GM13976 (cell line): ENCODE measurements at regions not wholly inside any gene's neighbourhood (a gene's known extent, or its start where the extent isn't known, plus 50 kb on each side); places are given as distances from the start of the nearest gene placed in this dataset.

Experiments used
- DNase-seq: peaks from one replicate; pipeline ENCODE4 v3.0.0; 2012; ENCODE audit warnings: low spot score
- in situ Hi-C: fragments of 300-500 bp; cut with MboI; formaldehyde crosslinking; loops from one replicate; pipeline ENCODE4 v1.12.0; 2022; ENCODE audit warnings: low sequenced_read_pairs, mixed read lengths, inconsistent platforms; ENCODE audit not compliant: unreplicated experiment
- TF ChIP-seq, protein P1 (sequence below): IDR thresholded peaks from 2 replicates; pipeline ENCODE4 v1.5.1; 2012; ENCODE audit warnings: borderline replicate concordance, mild to moderate bottlenecking; ENCODE audit not compliant: insufficient read depth; ENCODE audit errors: extremely low read depth, missing control alignments, control extremely low read depth

GRCh38 chr6:71420693-71421328 is 132.2 kb downstream of the OGFRL1 start:
- TF ChIP-seq, protein P1, sequence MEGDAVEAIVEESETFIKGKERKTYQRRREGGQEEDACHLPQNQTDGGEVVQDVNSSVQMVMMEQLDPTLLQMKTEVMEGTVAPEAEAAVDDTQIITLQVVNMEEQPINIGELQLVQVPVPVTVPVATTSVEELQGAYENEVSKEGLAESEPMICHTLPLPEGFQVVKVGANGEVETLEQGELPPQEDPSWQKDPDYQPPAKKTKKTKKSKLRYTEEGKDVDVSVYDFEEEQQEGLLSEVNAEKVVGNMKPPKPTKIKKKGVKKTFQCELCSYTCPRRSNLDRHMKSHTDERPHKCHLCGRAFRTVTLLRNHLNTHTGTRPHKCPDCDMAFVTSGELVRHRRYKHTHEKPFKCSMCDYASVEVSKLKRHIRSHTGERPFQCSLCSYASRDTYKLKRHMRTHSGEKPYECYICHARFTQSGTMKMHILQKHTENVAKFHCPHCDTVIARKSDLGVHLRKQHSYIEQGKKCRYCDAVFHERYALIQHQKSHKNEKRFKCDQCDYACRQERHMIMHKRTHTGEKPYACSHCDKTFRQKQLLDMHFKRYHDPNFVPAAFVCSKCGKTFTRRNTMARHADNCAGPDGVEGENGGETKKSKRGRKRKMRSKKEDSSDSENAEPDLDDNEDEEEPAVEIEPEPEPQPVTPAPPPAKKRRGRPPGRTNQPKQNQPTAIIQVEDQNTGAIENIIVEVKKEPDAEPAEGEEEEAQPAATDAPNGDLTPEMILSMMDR: no peak
- in situ Hi-C loops: no loop called here
- DNase-seq: peak; percentile 48

- DNase-seq: no peak
- TF ChIP-seq, protein P1: no peak
- in situ Hi-C loops: no loop called here
Observed at GRCh38 chr6:71421611-71422010, 133.0 kb downstream of the OGFRL1 start.

DNA sequence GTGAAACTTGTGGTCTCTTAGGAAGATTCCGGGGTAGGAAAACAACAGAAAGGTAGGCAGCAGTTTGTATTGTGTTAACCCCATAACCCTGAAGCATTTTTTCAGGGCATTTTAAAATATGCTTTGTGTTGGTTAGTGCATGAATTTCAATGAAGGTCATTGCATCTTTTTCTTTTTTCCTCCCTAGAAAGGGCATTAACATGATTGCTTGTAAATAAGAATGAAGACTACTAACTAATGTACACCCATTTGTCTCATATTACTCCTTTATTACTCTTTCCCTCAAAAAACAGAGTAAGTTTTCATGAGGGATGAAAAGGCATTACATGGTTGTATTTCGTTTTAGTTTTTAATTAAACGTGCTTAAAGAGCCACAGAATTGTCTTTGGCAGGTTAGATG is 141.4 kb downstream of the OGFRL1 start:
- in situ Hi-C loops: no loop called here
- TF ChIP-seq, protein P1: no peak
- DNase-seq: no peak

- no peak for DNase-seq
- in situ Hi-C loops: no loop called here
- TF ChIP-seq, protein P1: no peak
Observed at GRCh38 chr6:71433441-71433840, 144.8 kb downstream of the OGFRL1 start.

- no peak for DNase-seq
- TF ChIP-seq, protein P1: no peak
- in situ Hi-C loops: no loop called here
Observed at GRCh38 chr6:71444222-71444621, 155.6 kb downstream of the OGFRL1 start.

- in situ Hi-C loops: no loop called here
- no peak for DNase-seq
- TF ChIP-seq, protein P1: no peak
Observed at GRCh38 chr6:71446057-71446456, 157.4 kb downstream of the OGFRL1 start.

- in situ Hi-C loops: no loop called here
- TF ChIP-seq, protein P1: no peak
- no peak for DNase-seq
Observed at GRCh38 chr6:71446470-71446869, 157.9 kb downstream of the OGFRL1 start.
